GM12891 (cell line): ENCODE measurements at regions not wholly inside any gene's neighbourhood (a gene's known extent, or its start where the extent isn't known, plus 50 kb on each side); places are given as distances from the start of the nearest gene placed in this dataset.
"Not testable (repeated sequence)": the region's sequence is repeated elsewhere in the genome, so short reads cannot be mapped to it uniquely, and the experiment has no call there.

Source experiments
- DNase-seq: peaks from one replicate; pipeline ENCODE4 v3.0.0; 2011; ENCODE audit warnings: low spot score; ENCODE audit not compliant: insufficient read length
- FAIRE-seq: peaks from 2 replicates; lab custom pipeline; 2011; peaks lifted over from hg19 to GRCh38; lab: Jason Lieb, UNC
- PAX5 ChIP-seq: IDR thresholded peaks from 2 replicates; pipeline ENCODE4 v1.6.1; 2011; ENCODE audit warnings: low read length, moderate library complexity, mild to moderate bottlenecking; ENCODE audit not compliant: insufficient read depth, severe bottlenecking
- POLR2A ChIP-seq: IDR thresholded peaks from 2 replicates; pipeline ENCODE4 v1.6.1; 2011; ENCODE audit warnings: low read depth, low read length, control low read depth
- POLR2AphosphoS5 ChIP-seq: IDR thresholded peaks from 2 replicates; pipeline ENCODE4 v1.6.1; 2011; ENCODE audit warnings: low read depth, low read length, control low read depth
- POU2F2 ChIP-seq: IDR thresholded peaks from 2 replicates; pipeline ENCODE4 v1.6.1; 2011; ENCODE audit warnings: low read depth, mild to moderate bottlenecking, control low read depth, low read length, moderate library complexity
- SPI1 ChIP-seq: IDR thresholded peaks from 2 replicates; pipeline ENCODE4 v1.6.1; 2011; ENCODE audit warnings: low read depth, low read length, control low read depth
- TAF1 ChIP-seq: IDR thresholded peaks from 2 replicates; pipeline ENCODE4 v1.6.1; 2011; ENCODE audit warnings: low read depth, low read length, control low read depth

DNA sequence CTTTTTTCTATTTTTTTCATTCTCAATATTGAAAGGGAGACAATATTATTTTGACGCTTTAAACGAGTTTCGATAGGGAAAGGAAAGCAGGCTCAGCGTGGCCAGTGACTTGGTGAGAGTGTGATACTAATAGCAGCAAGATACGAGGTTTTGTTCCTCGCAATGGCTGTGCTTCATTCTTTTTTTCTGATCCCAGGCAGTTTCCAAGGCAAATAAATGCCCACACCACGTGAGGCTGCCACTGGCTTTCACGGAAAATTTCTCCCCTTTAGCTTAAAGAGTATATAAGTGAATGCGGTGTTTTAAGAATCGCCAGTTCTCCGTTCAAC is 196.4 kb upstream of the ZNF184 start:
- TF ChIP-seq POLR2AphosphoS5 (no peak), POLR2A (no peak), POU2F2 (no peak), SPI1 (no peak), PAX5 (no peak), TAF1 (no peak)
- FAIRE-seq: no peak
- no peak for DNase-seq

DNA sequence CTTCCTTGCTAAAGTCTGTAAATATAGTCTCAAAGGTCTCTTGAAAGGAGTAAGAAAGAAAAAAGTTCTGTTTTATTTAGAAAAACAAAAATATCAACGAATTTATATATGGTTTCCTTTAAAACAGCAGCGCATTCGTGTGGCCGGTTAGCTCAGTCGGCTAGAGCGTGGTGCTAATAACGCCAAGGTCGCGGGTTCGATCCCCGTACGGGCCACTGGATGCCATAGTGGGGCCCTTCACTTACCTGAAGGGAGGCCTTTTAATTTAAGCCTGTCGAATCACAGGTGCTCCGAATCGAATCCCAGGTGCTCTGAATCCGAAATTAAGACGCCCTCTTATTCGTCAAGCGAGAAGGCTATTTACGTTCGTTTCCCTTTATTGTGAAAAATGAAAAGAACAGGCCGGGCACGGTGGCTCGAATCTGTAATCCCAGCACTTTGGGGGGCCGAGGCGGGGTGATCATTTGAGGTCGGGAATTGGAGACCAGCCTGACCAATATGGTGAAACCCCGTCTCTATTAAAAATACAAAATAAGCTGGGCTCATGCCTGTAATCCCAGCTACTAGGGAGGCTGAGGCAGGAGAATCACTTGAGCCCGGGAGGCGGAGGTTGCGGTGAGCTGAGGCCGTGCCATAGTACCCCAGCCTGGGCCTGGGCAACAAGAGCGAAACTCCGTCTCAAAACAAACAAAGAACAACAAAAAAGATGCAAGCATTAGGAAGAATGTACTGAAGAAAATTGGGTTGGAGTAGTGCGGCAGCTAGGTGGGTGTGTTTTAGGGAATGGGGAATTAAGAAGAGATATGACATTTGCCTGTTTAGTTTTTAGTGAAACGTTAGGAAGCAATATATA is 195.8 kb upstream of the ZNF184 start:
- FAIRE-seq: no peak
- TF ChIP-seq TAF1 (no peak), SPI1 (no peak), POLR2AphosphoS5 (no peak), PAX5 (no peak), POU2F2 (no peak), POLR2A (no peak)
- no peak for DNase-seq

DNA sequence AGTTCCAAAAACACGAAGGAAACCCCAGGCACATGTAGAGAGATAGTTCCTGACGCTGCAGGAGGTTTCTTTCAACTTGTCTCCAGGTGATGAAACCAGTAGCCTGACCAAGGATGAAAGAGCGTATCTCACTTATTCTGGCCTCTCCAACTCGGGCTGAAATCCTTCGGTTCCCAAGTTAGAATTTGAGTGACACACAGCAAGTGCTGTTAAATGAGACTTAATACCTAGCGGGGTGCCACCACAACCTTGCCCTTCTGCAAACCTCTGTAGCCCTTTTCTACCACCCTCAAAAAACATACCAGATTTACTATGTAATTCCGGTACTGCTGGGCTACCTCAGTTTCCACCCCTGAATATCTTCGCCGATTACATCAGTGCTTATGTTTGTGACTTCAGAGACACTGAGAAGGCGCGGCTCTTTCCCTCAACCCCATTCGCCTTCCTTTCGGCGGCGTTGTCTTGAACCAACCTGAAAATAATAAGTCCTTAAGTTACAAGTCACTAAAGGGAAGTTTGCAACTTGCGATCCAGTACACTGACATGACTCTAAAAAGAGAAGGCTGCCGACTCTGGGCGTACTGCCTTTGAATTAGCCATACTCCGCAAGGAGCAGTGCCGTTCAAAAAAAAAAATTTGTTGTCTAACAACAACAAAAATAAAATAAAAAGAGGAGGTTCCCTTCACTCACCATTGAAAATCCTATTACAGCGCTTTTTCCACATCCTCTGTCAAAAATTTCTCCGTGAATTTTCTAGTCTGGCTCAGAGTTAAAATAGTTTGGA is 194.9 kb upstream of the ZNF184 start:
- no peak for FAIRE-seq
- no peak for DNase-seq
- TF ChIP-seq TAF1 (no peak), POU2F2 (no peak), SPI1 (no peak), PAX5 (no peak), POLR2A (no peak), POLR2AphosphoS5 (no peak)

DNA sequence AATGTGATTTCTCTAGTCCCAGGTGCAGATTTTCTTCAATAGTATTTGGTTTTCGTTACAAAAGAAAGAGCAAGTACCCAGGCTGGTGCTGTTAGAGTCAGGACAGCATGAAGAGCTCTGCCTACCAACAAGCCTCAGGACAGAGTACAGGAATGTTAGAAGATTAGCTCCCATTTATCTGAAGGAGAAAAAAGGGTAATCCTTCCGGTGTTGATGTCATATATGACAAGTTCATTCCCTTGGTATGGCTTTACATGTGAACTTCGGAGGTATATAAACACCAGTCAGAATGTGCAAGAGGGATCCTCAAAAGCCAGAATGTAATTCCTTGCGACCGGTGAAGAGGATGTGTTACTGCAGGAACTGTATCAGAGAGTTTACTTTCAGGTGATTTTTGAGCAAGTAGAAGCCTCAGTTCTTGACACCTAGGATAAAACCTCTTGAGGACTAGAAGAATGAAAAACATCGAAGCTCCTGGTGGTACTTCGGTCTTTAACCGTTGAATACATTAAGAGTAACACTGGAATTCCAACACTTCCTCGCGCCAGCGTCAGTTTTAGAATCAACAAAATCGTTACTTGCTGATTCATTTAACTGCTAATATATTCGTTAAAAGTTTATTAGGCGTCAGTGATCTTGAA is 194.2 kb upstream of the ZNF184 start:
- DNase-seq: no peak
- no peak for TF ChIP-seq POLR2A
- TF ChIP-seq SPI1: no peak
- TF ChIP-seq POU2F2: no peak
- no peak for TF ChIP-seq TAF1
- TF ChIP-seq PAX5: no peak
- no peak for TF ChIP-seq POLR2AphosphoS5
- FAIRE-seq: peak; percentile 50

DNA sequence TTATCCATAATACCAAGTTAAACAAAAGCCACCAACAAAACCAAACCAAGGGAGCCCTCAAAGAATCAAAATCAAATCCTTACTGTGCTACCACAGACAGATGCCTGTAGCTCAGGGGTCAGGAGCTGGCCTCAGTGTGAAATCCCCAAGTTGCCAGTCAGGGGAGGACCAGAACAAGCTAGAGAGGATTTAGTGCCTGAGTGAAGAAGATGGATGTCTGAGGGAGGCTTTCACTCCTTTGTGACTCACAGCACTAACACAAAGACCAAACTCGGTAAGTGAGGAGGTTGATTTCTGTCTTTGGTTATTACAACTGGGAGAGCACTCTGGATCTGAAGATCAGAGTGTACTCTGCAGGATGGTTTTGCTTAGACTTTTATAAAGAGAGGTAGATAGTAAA is 189.9 kb upstream of the ZNF184 start:
- FAIRE-seq: no peak
- no peak for DNase-seq
- no peak for TF ChIP-seq TAF1
- TF ChIP-seq PAX5: no peak
- TF ChIP-seq POLR2AphosphoS5: no peak
- TF ChIP-seq SPI1: no peak
- no peak for TF ChIP-seq POU2F2
- no peak for TF ChIP-seq POLR2A

DNA sequence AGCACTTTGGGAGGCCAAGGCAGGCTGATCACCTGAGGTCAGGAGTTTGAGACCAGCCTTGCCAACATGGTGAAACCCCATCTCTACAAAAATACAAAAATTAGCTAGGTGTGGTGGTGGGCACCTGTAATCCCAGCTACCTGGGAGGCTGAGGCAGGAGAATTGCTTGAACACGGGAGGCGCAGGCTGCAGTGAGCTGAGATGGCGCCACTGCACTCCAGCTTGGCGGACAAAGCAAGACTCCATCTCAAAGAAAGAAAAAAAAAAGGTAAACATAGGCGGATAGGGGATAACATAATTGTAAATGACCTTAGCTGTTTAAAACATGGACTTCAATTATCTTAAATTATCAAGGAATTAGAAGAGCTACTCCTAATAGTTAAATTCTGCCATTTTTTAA is 189.3 kb upstream of the ZNF184 start:
- not testable (repeated sequence) for DNase-seq, FAIRE-seq

DNA sequence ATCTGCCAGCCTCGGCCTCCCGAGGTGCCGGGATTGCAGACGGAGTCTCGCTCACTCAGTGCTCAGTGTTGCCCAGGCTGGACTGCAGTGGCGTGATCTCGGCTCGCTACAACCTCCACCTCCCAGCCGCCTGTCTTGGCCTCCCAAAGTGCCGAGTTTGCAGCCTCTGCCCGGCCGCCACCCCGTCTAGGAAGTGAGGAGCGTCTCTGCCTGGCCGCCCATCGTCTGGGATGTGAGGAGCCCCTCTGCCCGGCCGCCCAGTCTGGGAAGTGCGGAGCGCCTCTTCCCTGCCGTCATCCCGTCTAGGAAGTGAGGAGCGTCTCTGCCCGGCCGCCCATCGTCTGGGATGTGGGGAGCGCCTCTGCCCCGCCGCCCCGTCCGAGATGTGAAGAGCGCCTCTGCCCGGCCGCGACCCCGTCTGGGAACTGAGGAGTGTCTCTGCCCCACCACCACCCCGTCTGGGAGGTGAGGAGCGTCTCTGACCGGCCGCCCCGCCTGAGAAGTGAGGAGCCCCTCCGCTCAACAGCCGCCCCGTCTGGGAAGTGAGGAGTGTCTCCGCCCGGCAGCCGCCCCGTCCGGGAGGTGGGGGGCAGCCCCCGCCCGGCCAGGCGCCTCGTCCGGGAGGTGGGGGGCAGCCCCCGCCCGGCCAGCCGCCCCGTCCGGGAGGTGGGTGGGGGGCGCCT is 180.4 kb upstream of the ZNF184 start:
- DNase-seq, FAIRE-seq: not testable (repeated sequence)

DNA sequence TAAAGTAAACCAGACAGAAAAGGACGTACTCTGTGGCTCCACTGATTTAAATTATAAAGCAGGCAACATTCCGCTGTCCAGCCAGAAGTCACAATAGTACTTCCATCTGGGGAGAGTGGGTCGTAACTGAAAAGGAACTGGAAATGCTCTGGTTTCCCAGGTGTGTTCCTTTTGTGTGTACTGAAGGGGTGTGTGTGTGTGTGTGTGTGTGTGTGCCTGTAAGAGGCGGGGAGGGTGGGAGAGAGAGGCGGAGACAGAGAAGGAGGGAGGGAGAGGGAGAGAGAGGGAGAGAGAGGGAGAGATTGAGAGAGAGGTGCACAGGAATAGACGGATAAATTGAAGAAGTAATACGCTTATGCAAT is 178.4 kb upstream of the ZNF184 start:
- peak; percentile 74 for FAIRE-seq
- TF ChIP-seq POU2F2: no peak
- TF ChIP-seq SPI1: no peak
- no peak for TF ChIP-seq TAF1
- TF ChIP-seq POLR2AphosphoS5: no peak
- TF ChIP-seq POLR2A: no peak
- no peak for TF ChIP-seq PAX5
- no peak for DNase-seq

DNA sequence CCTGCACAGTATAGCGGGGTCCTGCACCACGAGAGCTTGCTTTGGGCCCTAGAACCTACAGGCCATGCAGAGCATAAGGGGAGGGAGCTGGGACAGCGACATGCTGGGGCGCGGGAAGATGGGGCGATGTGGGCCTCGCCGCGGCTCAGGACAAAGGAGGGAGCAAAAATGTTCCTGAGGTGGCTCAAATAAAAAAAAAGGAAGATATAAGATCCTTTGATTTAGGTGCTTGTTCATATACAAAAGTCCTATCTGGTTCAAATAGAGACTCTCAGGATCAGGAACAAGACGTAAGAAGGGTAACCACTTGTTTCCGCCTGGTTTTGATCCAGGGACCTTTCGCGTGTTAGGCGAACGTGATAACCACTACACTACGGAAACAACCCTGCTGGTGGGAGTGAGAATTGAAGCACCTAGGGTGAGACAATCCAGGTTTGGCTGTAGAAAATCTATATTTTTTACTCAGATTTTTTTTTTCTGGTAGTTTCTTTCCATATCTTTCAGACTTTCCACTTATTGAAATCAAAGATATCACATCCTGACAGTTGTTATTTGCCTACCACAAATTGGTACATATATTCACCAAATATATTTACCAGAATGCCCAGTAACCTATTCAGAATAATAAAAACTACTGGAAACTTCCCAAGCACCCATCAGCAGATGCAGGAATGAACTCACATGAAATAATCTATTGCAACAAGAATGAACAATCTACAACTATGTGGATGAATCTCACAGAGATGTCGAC is 177.9 kb upstream of the ZNF184 start:
- peak; percentile 88 for FAIRE-seq
- TF ChIP-seq PAX5: no peak
- no peak for TF ChIP-seq SPI1
- TF ChIP-seq TAF1: no peak
- TF ChIP-seq POLR2AphosphoS5: no peak
- TF ChIP-seq POLR2A: no peak
- no peak for TF ChIP-seq POU2F2
- DNase-seq: no peak
